Neuron (in vitro differentiated cells): ENCODE measurements at regions not wholly inside any gene's neighbourhood (a gene's known extent, or its start where the extent isn't known, plus 50 kb on each side); places are given as distances from the start of the nearest gene placed in this dataset.
"Not testable (repeated sequence)": the region's sequence is repeated elsewhere in the genome, so short reads cannot be mapped to it uniquely, and the experiment has no call there.

Experiments
- H2AFZ ChIP-seq: one replicate; pipeline ENCODE4 v1.6.1; 2013; ENCODE audit warnings: low read depth, mild to moderate bottlenecking, inconsistent platforms, low read length, moderate library complexity
- H3K27me3 ChIP-seq: one replicate; pipeline ENCODE4 v1.6.1; 2013; ENCODE audit warnings: low read length; ENCODE audit not compliant: insufficient read depth
- H3K36me3 ChIP-seq: one replicate; pipeline ENCODE4 v1.6.1; 2013; ENCODE audit warnings: low read length; ENCODE audit not compliant: insufficient read depth
- H3K4me1 ChIP-seq: one replicate; pipeline ENCODE4 v1.6.1; 2013; ENCODE audit warnings: low read length; ENCODE audit not compliant: insufficient read depth
- H3K4me3 ChIP-seq: 2 replicates; pipeline ENCODE4 v1.5.1; 2013; ENCODE audit warnings: mild to moderate bottlenecking, low read length, moderate library complexity
- H3K9me3 ChIP-seq: one replicate; pipeline ENCODE4 v1.6.1; 2013; ENCODE audit warnings: low read length

GRCh38 chr1:145504834-145505413 is 79.5 kb upstream of the NBPF20 start:
- H3K27me3 ChIP-seq, H2AFZ ChIP-seq, H3K36me3 ChIP-seq, H3K9me3 ChIP-seq, H3K4me3 ChIP-seq, H3K4me1 ChIP-seq: not testable (repeated sequence)

DNA sequence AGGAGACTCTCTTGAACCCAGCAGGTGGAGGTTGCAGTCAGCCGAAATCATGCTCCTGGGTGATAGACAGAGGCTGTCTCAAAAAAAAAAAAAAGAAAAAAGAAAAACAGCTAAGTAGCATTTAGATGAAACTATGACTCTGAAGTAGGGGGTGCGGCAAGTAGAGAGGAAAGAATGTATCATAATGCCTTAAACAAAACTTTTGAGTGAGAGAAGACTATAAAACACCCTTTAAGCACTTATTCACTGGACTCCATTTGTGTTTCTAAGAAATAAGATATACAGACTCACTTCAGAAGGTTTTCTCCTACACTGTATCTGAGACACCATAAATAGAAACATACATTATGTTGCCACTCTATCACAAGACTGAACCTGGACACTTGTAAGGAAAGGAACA is 78.9 kb upstream of the NBPF20 start:
- H3K9me3 ChIP-seq, H2AFZ ChIP-seq, H3K36me3 ChIP-seq, H3K4me3 ChIP-seq, H3K4me1 ChIP-seq, H3K27me3 ChIP-seq: not testable (repeated sequence)

DNA sequence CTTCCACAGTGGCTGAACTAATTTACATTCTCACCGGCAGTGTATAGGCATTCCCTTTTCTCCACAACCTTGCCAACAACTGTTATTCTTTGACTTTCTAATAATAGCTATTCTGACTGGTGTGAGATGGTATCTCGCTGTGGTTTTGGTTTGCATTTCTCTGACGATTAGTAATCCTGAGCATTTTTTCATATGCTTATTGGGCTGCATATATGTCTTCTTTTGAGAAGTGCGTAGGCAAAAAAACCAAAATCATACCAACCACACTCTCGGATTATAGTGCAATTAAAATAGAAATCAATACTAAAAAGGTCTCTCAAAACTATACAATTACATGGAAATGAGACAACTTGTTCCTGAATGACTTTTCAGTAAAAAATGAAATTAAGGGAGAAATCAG is 74.8 kb upstream of the NBPF20 start:
- not testable (repeated sequence) for H3K4me1 ChIP-seq, H2AFZ ChIP-seq, H3K36me3 ChIP-seq

DNA sequence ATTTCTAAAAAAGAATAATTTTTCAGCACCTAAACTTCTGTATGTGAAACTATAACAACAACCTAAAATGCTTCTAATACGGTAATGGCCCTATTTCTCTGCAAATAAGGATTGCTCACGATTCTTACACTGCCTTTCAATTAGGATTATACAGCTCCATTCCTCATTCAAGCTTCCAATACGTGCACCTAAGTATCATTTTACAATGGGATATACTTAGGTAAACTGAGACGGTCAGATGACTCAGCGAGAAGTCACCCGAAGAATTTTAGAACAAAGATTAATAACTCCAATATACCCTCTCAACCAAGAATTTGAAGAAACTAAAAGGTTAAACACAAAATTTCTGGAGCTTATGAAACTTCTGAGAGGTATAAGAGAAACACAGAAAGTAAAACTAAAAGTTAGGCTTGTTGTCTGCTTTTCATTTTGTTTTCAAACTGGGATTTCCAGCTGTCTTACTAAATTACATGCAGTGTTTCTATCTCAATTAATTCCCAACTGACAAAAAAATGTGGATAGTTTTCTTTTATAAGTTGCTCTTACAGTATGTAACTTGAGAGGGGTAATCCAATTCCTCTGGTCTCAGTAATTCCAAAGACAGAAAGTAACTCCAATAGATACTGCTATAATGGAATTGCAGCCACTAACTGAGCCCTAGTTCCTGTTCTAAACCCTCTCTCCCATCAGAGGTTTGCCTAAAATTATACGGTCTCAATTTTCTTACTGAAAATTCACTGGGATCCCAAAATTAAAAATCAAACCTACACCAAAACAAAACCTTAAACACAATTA is 69.9 kb upstream of the NBPF20 start:
- not testable (repeated sequence) for H3K4me3 ChIP-seq, H3K4me1 ChIP-seq, H2AFZ ChIP-seq, H3K36me3 ChIP-seq, H3K9me3 ChIP-seq, H3K27me3 ChIP-seq

More for the DNA sequence above, 74.8 kb upstream of the NBPF20 start:
- not testable (repeated sequence) for H3K9me3 ChIP-seq, H3K4me3 ChIP-seq, H3K27me3 ChIP-seq

- H3K27me3 ChIP-seq, H3K36me3 ChIP-seq: not testable (repeated sequence)
Observed at GRCh38 chr1:145488193-145488933, 63.0 kb upstream of the NBPF20 start.

GRCh38 chr1:145487156-145487555 is 61.8 kb upstream of the NBPF20 start:
- not testable (repeated sequence) for H3K27me3 ChIP-seq, H3K4me3 ChIP-seq, H3K9me3 ChIP-seq, H2AFZ ChIP-seq, H3K36me3 ChIP-seq, H3K4me1 ChIP-seq

More at GRCh38 chr1:145488193-145488933, 63.0 kb upstream of the NBPF20 start:
- H3K4me1 ChIP-seq, H3K4me3 ChIP-seq, H2AFZ ChIP-seq, H3K9me3 ChIP-seq: not testable (repeated sequence)

DNA sequence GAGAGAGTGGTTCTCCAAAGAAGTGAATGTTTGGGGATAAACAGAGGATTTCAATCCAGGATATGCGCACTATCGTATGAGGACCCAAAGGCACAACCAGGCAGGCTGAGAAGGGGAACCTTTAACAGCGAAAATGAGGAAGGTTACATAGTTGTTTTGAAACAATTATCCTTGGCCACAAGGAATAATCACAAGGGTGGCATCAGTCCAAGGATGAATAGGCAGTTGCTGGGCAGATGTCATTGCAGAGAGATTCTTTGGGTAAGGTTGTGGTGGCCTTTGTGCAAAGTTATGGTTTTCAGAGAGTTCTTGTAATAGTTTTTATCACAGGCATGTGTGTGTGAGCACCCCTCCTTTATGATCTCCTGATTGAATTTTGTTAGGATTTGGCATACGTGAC is 58.9 kb upstream of the NBPF20 start:
- H3K4me3 ChIP-seq, H3K36me3 ChIP-seq, H3K9me3 ChIP-seq, H3K4me1 ChIP-seq, H3K27me3 ChIP-seq, H2AFZ ChIP-seq: not testable (repeated sequence)

DNA sequence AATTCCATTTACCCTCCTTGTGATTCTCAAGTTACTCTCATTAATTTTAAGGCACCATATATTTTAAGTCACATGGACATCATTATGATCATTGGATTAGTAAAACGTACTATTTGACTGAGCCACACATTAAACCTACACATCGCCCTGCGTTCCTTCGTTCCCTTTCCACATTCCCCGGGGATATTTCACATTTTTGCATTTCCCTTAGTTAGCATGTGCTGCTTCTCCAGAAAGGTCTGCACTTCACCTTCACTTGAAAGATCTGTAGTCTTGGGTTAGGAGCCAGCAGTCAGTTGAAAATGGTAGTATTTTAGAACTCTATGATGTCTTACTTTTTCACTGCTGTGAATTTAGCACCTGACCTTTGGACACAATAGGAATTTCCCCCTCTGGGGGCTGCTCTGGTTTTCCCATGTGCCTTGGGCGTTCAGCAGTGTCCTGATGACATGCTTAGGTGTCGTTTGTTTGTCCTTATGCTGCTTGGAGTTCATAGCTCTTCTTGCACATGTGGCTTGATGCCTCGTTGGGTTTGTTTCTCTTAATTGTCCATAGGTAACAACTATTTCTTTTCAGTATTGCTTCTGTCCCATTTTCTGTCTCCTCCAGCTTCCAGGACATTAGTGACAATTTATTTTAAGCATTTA is 56.9 kb upstream of the NBPF20 start:
- not testable (repeated sequence) for H2AFZ ChIP-seq, H3K4me1 ChIP-seq, H3K9me3 ChIP-seq, H3K4me3 ChIP-seq, H3K36me3 ChIP-seq, H3K27me3 ChIP-seq

- H3K4me1 ChIP-seq, H3K9me3 ChIP-seq, H3K27me3 ChIP-seq, H3K36me3 ChIP-seq, H2AFZ ChIP-seq: not testable (repeated sequence)
- H3K4me3 ChIP-seq, result peak overlapping the region; percentile 29
Observed at GRCh38 chr1:145475962-145476361, 50.6 kb upstream of the NBPF20 start.

DNA sequence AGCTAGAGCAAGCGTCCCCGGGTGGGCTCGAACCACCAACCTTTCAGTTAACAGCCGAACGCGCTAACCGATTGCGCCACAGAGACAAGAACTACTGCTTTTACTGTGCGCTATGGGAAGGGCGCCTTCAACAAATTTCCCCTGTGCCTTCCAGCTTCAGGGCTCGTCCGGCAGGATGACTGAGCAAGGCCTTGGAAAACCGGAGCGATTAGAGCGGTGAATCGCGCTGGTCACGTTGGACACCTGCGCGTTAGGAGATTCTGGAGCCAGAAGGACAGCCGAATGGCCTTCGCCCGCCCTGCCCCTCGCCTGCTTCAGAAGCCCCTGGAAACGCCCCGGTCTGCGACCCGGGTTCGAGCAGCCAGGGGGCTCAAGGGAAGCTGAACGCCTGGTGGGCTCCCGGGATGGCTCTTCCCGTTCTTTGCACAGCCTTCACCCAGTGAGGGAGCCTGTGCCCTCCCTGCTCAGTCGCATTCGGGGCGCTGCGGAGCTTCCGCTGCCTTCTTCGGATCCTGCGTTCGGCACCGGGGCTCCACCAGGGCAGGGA is 50.0 kb upstream of the NBPF20 start:
- H3K4me3 ChIP-seq, result peak overlapping the region; percentile 29
- not testable (repeated sequence) for H3K4me1 ChIP-seq, H2AFZ ChIP-seq, H3K9me3 ChIP-seq, H3K27me3 ChIP-seq, H3K36me3 ChIP-seq
